ENCODE measurements at regions not wholly inside any gene's neighbourhood (a gene's known extent, or its start where the extent isn't known, plus 50 kb on each side); places are given as distances from the start of the nearest gene placed in this dataset.

- TF ChIP-seq CTCF (conservative IDR thresholded peaks at IDR 0.05) (no peak), ZFX (IDR thresholded peaks at IDR 0.05) (no peak)
Observed at GRCh38 chr3:182172534-182172933, 460.8 kb downstream of the SOX2 start.

Data from C4-2B (cell line).